IPS DF 19.7 (cell line): ENCODE measurements at regions not wholly inside any gene's neighbourhood (a gene's known extent, or its start where the extent isn't known, plus 50 kb on each side); places are given as distances from the start of the nearest gene placed in this dataset.
"Not testable (repeated sequence)": the region's sequence is repeated elsewhere in the genome, so short reads cannot be mapped to it uniquely, and the experiment has no call there.

Source experiments
- DNase-seq: peaks from one replicate; pipeline ENCODE4 v3.0.0-alpha.2; 2013; ENCODE audit warnings: low read depth, low spot score

DNA sequence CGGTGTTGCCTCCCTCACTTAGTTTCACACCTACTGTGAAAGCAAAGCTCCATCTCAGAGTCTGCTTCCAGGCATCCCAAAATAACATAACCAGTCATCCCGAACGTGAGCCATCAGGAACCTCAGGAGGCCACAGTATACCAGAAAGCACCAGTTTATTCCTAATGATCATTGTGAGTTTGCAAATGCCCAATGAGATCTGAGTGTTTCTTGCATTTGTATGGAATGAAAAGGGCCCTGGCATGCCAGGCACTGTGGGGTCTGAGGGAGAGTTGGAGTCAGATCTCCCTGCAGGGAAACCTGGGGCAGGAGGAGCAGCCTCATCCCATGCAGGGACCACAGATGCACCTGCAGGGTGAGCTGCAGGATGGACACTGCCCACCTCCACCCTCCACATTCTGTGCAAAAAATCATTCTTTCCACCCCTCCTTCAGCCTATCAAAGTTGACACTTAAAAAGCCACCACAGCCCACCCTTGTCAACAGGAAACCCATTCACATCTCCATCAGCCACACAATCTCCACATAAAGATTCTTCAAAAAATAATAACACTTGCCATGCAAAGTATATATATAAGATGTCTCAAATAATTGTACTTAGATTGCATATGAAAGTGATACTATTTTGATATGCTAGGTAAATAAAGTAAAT is 112.3 kb downstream of the GGTLC2 start:
- not testable (repeated sequence) for DNase-seq

DNA sequence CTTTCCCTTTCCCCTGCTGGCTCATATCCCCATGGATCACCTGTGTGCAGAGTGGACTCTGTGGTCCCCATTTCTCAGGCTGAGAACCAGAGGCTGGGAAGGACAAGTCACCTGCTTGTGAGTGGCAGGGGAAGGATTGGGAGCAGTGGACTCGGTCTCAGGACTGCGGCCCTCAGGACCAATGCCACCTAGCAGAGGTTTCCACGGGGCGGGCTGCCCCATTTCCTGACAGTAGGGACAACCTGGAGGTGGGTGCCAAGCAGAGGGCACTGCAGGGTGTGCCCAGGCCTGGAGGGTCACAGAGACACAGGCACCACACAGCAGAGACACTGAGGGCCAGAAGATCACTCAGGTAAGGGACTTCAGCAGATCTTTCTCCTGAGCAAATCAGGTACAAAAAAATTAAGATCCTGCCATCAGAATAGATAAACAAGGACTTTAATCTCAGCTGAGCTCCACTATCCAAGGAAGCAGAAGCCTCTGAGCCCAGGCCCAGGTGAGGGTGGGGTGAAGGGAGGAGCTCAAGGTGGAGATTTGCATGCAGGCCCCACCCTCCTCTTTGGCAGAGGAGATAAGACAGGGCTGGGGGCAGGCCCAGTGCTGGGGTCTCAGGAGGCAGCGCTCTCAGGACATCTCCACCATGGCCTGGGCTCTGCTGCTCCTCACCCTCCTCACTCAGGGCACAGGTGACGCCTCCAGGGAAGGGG is 113.8 kb downstream of the GGTLC2 start:
- DNase-seq, result not testable (repeated sequence)

DNA sequence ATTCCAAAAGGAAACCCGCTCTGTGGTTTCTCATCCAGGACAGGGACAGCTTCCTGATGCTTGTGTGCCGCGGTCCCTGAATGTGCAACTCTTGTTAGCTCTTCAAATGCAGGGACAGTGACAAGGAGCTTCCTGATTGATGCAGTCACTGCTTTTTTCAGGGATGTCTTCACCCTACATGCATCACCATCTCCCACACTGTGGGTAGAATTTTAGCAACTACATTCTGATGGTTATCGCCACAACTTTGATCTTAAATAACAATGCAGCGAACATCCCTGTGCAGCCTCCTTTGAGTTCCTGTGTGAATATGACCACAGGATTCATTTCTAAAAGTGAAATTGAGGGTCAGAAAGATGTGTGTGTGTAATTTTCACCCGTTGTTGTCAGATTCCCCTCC is 115.0 kb downstream of the GGTLC2 start:
- DNase-seq, result no peak

DNA sequence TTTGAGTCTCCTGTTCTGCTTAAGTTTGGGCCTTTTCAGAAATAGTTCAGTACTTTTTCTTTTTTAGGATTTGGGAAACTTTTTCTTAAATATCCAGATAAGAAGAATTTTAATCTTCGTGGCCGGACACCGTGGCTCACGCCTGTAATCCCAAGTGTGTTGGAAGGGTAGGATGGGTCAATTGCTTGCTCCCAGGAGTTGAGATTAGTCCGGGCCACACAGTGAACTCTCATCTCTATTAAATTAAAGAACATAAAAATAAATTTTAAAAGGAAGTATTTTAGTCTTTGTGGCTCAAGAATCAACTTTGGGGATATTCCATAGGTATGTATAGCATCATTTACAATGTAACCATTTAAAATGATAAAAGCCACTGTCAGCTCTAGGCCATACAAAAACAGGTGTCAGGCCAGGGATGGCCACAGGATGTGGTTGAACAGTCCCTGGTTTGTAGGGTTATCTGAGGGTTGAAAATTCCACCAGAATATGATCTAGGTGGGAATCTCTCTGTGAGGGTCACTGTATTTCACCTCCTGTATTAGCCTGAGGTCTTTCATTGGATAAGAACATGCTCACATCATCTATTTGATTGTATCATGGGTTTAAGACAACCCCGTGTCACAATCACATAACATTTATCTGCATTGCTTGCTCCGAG is 115.6 kb downstream of the GGTLC2 start:
- DNase-seq, result no peak

DNA sequence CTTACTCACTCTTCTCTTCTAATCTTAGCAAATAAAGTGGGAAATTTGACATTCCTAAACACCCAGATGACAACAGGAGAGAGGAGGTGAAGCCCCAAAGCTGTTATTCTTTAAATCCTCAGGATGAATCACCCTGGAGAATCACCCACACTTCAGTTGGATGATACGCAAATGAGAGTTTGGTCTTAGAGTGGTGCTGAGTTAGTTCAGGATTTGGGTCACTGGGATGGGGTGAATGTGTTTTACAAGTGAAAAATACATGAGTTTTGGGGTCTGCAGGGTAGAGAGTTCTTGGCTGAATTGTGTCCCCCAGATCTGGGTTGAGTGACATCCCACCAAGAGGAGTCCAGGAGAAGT is 117.2 kb downstream of the GGTLC2 start:
- no peak for DNase-seq

DNA sequence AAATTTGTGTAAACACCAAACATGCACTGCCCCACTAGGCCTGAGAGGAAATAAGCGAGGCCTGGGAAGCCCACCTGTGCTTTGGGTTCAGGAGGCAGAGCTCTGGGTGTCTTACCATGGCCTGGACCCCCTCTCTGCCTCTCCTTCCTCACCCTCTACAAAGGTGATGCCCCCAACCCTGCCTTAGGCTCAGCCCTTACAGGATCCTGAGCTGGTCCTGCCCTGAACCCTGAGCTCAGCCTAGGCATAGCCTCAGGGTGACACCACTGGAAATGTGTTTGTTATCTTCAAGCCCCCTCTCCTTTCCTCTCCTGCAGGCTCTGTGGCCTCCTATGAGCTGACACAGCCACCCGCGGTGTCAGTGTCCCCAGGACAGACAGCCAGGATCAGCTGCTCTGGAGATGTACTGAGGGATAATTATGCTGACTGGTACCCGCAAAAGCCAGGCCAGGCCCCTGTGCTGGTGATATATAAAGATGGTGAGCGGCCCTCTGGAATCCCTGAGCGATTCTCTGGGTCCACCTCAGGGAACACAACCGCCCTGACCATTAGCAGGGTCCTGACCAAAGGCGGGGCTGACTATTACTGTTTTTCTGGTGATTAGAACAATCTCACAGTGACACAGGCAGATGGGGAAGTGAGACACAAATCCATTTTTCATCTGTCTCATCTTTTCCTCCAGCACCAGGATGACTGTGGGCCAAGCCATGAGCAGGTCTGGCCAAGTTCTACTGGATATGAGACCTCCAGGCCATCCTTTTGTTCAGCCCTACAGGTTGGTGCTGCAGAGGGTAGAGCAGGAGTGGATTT is 117.8 kb downstream of the GGTLC2 start:
- no peak for DNase-seq

DNA sequence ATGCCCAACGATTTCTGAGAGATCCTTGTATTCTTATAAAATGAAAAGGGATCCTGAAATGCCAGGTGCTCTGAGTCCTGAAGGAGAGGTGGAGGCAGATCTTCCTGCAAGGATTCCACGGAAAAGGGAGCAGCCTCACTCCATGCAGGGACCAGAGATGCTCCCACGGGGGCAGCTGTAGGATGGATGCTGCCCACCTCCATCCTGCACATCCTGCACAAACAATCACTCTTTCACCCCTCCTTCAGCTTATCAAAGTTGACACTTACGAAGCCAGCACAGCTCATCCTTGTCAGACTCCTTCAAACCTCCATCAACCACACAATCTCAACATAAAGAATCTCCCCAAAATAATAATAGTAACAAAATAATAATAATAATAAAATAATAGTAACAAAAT is 119.1 kb downstream of the GGTLC2 start:
- DNase-seq, result no peak

DNA sequence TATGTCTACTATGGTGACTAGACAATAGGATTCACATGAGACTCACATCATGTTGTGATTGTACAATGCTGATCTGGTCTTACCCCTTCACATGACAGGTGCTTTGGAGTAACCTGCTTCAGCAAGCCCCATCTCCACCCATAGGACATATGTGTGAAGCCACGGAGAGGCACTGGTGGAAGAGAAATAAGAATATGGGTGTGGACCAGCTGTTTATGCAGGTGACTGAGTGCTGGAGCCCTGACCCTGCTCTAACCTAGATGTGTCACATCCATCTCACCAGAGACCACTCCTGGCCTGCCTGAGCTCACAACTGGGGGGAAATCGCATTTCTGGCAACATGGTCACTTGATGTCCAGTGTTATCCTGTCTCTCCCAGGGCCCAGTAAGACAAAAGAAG is 119.7 kb downstream of the GGTLC2 start:
- DNase-seq, result no peak

DNA sequence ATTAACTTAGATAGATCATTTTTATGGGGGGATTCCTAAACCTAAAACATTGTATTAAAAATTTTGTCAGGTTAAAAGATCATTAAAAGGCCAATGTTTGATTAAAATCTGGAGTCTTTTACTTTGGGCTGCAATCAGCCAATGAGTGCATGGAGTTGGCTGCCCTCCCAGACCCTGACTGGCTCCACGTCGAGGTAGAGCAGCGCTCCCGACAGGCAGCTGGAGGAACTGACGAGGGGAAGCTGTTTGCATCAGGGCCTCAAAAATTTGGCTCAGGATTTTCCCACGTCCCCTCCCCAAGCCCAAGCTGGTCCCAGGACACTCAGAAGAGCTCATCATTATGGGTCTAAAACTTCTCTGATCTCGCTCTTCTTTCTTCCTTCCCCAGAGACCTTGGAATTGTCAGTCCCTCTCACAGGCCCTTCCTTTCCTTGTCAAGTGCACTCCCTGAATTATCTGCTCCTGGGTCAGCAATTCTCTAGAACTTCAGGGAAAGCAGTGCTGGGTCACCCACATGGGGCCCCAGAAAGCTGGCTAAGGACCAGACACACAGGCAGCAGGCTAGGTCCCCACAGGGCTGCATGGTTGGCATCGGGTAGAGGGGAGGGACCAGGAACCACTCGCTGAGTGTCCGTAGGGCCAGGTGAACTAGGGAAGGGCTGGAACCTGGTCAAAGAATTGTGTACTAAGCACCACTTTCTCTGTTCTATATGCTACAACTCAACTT is 119.6 kb upstream of the IGLL5 start:
- no peak for DNase-seq

DNA sequence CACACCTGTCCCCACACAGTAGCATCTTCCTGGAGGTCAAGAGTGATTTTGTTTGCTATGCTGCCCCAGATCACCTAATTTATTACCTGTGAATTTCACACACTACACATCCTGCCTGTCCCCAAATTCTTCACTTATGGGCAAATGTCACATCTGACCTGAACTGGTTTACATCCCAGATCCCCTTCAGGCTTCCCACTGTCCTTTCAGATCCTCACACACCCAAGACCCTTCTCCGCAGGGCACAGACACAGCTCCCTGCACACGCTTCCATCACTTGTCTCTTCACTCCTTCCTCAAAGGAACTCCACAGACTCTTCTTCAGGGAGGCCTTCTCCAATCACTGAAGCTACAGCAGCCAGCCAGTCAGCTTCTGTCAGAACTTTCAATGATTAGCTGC is 118.7 kb upstream of the IGLL5 start:
- no peak for DNase-seq

DNA sequence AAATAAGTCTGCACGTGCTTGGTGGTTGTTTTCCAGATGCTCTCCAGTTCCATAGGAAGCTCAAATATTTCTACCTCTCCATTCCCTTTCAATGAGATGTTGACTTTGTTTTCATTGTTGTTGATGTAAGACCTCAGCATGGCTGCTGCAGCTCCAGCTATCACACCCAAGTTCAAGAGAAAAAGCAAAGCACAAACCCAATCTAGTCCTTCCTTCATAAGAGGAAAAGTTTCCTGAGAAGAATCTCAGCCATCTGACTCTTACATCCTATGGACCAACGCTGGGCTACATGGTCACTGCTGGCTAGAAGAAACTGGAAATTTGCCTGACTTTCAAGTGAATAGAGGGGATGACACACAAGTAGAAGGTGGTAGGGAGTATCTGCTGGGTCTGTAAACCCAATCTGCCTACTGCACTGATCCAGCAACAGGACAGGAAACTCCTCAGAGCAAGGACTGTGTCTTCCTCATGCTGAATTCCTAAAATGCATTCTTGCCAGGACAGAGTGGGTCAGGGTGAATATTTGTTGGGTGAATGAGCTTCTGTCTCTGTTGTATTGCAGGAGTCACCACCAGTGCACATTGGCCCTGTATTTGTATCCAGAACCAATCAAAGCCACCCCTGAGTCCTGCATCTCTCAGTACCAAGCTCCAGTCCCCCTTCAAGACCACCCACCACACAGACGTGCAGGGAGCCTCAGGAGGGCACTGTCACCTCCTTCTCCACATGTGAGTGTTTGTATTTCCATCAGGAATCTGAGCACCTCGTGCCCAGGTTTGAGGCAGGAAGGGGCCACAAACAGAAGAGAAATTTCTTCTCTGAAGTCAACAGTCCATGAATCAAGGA is 118.0 kb upstream of the IGLL5 start:
- no peak for DNase-seq

DNA sequence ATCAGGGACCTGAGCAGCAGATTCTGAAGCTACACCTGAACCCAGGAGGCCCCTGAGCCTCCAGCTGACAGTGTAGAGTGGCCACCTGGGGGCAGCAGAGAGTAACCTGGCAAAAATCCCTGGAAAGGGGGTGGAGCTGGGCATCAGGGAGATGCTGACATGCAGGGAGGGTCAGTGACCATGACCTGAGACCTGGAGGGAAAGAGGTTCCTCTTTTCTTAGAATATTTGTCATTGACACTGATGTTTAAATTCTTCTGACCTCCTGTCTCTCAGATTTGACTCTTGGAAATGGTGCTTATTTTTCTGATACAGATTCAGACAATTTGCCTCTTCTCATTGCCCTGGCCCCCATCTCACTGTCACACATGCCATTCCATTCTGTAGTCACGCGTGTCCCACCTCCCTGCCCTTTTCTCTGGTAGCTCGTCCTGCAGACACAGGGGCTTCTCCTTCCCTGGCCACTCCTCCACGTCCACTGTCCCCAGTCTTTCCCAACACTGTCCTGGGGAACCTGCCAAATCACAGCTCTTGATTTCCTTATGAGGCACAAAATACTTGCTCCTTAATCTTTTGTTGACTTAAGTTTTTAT is 117.2 kb upstream of the IGLL5 start:
- DNase-seq, result no peak

DNA sequence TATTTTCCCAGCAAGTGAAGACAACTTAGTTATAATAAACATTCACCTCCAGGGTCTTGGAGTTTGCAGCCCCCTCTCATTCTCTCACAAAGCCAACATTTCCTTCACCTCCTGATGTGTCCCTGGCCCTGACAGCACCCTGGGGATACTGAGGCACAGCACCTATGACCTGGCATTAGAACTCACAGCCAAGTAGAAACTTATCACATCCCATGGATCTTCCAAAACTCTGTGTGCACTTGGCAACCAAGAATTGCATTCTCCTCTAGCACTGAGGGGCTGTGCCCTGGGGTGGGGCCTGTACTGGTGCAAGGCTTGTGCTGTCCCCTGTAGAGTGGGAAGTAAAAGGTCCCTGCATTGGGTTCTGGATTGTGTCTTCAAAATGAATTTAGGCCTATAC is 116.7 kb upstream of the IGLL5 start:
- no peak for DNase-seq

DNA sequence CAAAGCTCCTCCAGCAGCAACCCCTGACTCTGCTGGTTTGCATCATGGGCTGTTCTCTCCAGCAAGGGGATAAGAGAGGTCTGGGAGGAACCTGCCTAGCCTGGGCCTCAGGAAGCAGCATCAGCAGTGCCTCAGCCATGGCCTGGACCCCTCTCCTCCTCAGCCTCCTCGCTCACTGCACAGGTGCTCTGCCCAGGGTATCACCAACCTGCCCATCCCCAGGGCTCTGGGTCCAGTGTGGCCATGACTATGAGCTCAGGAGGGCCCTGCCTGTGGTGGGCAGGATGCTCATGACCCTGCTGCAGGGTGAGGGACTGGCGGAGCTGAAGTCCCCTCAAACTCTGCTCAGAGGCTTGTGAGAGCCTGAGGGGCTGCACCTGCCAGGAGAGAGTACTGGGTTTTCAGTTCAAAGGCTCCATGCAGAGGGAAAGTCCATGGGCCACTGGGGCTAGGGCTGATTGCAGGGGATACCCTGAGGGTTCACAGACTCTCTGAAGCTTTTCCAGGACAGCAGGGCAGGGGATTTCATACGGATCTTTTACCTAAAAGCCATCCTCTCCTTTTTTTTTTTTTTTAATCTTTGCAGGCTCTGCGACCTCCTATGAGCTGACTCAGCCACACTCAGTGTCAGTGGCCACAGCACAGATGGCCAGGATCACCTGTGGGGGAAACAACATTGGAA is 115.8 kb upstream of the IGLL5 start:
- no peak for DNase-seq

DNA sequence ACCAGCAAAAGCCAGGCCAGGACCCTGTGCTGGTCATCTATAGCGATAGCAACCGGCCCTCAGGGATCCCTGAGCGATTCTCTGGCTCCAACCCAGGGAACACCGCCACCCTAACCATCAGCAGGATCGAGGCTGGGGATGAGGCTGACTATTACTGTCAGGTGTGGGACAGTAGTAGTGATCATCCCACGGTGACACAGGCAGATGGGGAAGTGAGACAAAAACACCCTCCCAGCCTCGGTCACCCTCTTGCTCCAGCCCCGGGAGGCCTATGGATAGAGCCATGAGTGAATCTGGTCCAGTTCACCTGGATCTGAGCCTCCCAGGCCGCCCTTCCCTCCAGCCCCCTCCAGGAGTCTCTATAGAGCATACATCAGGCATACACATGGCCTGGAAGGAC is 115.2 kb upstream of the IGLL5 start:
- DNase-seq, result no peak

DNA sequence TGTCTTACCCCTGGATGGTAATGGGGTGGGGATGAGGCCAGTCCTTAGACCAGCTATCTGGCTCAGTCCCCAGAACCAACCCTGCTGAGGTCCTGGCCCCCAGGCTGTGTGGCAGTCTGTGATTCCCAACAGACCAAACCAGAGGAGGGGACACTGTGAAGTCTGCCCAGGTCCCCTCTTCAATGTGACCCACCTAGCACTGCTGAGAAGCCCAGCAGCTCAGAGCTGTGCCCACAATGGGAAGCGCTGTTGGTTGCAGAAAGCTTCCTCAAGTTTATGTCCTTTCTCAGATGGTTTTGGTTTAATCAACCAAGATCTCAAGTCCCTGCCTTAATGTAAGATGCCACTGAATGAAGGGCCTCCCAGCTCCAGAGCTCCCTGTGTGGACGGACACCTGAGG is 114.7 kb upstream of the IGLL5 start:
- DNase-seq, result no peak

DNA sequence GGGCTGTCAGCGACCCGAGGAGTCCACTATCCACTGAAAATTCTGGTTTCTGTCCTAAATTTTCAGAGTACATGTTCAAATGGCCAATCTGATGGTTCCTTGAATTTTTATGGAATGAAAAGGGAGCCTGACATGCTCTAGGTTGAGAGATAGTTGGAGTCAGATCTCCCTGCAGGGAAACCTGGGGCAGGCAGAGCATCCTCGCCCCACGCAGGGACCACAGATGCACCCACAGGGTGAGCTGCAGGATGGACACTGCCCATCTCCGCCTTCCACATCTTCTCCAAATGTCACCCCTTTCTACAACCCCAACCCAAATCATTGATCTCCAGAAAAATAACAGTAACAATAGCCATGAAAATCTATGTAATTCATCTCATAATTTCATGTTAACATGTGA is 114.2 kb upstream of the IGLL5 start:
- no peak for DNase-seq

DNA sequence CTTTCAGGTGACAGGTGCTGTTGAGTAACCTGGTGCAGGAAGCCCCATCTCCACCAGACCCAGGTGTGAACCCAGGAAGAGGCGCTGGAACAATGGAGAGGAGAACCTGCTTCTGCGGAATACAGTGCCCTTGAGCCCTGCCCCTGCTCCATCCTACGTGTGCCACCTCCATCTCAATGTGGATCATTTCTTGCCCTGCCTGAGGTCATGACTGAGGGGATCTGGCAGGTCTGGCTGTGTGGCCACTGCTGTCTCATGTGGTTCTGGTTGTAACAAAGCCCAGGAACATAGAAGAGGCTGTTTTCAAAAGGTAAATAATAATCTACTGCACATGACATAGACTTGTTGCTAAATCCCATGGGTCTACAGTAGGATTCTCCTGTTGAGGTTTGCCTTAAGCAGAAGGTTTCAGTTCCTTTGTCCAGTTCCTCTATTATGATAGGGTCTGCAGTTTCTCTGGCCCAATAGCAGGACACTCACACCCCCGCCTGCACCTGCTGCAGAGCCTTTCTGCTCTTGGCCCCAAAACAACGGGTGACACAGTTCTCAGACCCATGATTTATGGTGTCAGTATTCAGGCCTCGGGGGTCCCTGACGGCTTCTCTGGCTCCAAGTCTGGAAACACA is 113.5 kb upstream of the IGLL5 start:
- DNase-seq, result no peak

DNA sequence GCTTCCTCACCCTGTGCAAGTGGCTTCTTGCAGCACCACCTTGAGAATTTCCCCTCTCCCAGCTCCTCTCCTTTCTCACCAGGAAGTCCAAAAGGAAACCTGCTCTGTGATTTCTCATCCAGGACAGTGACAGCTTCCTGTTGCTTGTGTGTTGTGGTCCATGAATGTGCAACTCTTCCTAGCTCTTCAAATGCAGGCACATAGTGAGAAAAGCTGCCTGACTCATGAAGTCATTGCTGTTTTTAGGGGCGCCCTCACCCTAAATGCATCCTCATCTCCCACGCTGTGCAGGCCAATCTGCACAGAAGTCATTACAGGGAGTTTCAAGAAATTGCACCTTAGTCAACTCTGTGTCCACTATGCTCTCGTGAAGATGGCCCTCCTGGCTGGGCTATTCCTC is 112.9 kb upstream of the IGLL5 start:
- not testable (repeated sequence) for DNase-seq
